HG03565 (cell line): ENCODE measurements at regions not wholly inside any gene's neighbourhood (a gene's known extent, or its start where the extent isn't known, plus 50 kb on each side); places are given as distances from the start of the nearest gene placed in this dataset.
"Not testable (repeated sequence)": the region's sequence is repeated elsewhere in the genome, so short reads cannot be mapped to it uniquely, and the experiment has no call there.

Experiments
- ATAC-seq: cut with Tn5 transposase; IDR thresholded peaks from one replicate; pipeline ENCODE4 v1.9.1; 2021; ENCODE audit warnings: mild to moderate bottlenecking, moderate library complexity; ENCODE audit not compliant: unreplicated experiment

DNA sequence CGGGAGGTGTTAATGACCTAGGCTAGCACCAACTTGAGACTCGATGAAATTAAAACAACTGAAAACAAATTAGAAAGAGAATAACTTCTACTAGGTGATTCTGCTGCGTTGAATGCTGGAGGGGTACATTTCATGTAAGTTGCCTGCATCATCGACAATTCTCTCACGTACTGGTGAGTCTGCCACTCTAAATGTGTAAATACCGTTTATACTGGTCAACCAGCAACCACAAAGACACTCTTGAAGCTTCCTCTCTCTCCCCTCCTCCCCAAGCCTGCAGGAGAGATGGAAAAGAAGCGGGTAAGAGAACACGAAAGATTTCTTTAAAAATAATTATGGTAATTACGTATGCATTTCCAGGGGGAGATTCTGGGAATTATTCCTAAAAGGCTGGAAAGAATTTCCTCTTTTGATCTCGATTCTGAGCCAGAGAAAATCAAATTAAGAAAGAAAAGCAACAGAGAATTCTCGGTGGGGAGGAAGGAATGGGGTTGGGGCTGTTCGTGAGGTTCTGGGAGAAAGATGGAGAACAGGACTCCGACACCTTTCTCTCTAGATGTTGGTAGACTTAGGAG is 68.6 kb upstream of the MRTFB start:
- ATAC-seq: no peak

DNA sequence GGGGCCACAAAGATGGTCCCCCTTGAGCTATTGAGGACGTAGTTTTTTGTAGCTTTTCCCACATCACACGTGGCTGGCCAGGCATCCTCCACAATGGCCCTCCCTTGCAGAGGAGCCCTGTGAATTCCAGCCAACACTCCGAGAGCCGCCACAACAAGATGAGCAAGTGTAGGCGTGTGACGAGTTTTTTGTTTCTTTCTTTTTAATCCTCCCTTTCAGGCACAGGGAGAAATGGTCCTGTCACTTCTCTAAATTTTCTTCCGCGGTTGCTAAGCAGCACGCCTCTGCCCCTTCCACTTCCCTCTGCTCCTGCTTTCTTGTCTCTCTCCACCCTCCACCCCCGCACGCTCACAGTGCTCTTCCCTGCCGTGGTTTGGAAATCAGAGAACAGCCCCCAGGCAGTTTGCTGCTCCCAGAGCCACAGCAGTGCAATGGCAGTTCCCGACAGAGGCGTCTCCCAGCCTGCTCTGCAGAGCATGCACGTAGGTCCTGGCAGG is 68.0 kb upstream of the MRTFB start:
- ATAC-seq: no peak

DNA sequence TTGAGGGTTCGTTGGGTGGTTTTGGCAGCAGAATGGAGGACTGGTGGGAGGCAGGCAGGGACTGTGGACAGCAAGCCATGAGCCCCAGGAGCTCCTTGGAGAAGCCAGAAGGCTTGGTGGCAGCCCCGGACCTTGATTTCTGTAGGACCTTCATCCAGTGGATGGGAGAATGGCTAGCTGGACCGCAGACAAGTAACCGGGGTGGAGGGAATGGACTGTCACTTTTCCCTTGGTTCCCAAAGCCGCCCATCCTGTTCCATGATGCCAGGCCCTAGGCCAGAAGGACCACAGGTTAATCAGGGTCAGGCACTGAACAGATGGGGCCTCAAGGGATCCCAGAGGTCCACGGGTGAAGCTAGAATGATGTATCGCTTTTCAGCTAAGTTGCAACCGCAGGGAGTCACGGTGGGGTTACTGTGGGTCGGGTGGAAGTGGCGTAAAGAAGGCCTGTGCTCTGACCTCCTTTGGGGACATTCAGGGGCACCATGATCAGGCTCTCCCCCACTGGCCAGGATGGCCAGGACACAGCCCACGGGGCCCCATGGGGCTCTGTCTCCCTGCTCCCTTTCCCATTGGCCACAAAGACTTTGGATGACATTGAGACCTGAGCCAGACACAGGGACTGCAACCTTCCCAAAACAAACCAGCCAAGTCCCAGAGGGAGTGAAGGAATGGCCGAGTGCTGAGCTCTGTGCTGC is 66.9 kb upstream of the MRTFB start:
- ATAC-seq: no peak

DNA sequence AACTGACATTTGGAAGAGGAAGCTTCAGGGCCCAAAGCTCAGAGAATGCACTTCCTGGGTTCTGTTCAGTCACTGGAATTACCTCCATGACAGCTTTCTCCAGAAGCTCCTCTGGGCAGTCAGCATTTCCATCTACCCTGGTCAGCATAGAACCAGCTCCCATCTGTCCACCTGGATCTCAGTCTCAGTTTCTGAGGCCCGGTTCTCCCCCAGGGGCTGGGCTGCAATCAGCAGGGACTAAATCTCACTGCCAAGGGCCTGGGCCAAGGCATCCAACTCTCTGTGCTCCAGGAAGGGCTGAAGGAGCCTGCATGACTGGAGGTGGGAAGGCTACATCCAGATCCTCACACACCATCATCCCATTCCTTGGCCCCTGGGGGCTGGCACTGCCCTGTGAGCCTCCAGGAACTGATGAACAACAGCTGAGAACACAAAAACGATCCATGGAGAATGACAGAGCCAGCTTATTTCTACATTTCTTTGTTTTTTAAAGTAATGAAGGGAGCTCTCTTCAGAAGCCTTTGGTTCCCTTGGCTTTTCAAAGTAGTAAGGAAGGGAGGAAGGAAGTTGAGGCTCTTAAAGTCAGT is 66.3 kb upstream of the MRTFB start:
- no peak for ATAC-seq

DNA sequence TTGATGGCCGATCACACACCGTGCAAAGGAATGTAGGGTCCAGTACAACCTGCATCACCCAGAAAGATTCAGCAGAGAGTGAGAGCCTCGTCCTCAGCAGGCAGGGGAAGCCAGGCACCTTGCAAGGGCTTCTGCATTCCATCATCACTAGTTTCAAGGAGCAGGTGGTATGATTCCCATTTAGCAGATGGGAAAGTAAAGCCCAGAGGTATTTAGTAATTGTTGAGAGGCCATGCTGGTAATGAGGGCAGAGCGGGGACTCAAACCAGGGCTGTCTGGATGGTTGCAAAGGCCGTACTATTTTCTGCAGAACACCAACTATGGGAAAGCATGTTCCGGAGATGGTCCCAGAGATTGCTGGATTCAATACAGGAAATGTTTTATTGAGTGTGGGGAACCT is 65.8 kb upstream of the MRTFB start:
- no peak for ATAC-seq

DNA sequence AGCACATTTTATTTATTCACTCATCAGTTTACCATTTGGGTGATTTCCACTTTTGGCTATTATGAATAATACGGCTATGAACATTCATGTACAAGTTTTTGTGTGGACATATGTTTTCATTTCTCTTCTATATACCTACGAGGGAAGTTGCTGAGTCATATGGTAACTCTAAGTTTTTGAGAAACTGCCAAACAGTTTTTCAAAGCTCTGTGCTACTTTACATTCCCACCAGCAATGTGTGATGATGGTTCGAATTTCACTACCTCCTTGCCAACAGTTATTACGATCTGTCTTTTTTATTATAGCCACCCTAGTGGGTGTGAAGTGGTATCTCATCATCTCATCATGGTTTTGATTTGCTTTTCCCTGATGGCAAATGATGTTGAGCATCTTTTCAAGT is 63.7 kb upstream of the MRTFB start:
- peak; percentile 59 for ATAC-seq

DNA sequence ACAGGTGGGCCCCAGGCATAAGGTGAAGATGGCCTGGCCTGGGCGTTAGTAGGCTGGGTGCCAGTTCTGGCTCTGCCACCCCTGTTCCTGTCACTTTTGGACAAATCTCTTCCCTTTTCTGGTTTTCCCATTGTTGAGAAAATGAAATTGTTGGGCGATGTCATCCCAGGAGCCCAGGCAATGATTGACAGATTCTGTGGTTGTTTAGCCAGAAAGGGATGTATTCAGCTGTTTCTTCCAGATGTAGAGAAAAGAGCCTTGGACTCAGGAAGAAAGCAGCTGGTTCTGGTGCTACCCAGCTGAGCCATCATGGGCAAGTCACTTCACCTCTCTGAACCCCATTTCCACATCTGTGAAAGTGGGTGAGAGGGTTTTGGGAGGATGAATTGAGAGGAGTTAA is 60.1 kb upstream of the MRTFB start:
- no peak for ATAC-seq

DNA sequence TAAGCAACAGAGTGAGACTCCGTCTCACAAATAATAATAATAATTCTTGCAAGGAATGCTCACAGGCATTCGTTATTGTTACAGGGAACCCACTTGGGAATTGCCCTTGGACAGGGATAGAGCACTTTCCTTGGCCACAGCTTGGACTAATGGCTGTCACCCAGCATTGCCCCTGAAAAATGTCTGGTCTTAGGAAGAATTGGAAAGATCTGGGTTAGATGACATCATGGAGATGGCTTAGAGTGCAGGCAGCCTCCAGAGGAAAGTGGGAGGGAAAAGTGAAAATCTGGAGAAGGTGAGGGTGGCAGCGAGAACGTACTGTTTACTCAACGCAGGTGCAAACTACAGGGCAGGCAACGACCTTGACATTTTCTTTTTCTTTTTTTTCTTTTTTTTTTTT is 59.3 kb upstream of the MRTFB start:
- ATAC-seq: no peak

DNA sequence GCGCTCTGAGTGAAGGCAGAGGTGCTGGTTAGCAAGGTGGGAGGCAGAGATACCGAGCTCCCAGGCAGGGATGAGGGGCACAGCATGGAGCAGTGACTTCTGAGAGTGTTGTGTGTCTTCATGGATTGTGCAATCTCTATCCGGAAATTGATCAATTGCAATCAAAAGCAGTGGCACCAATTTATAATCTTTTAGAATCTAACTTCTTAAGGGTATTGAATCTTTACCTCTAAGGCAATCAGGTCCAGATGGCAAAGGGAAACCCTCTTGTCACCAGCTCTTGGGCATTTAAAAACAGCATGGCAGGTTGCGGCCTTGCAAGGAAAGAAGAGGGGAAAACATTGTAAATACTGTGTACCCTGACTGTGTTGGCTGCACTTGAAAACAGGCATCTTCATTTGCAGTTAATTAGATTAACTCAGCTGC is 58.0 kb upstream of the MRTFB start:
- no peak for ATAC-seq

DNA sequence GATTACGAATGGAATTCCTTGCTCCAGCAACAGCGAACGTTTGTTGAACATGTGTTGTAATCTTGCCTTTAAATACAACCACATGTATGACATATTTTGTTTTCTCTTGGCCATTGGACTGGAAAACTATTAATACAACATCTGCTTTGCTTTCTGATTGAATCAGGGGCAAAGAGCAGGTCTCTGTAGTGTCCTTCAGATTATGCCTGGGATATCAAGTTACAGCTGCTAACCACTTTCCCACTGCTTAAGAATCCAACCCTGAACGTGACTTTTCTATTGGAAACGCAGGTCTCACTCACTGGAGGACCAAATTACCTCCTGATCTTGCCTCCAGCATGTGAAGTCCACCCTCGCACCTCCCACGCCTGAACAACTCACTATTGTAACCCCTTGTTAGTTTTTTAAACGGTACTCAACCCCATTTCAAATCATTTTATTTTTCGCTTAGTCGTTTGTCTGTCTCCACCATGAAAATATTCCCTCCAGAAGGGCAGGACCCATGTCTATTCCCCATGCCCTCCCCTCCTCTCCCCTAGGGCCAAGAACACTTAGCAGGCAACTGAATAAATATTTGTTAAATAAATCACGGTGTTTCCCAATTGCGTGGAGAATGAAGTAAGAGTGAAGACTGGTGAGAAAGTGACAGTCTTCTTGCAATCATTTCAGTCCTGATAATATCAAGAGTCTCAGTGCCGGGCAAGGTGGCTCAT is 57.4 kb upstream of the MRTFB start:
- no peak for ATAC-seq

DNA sequence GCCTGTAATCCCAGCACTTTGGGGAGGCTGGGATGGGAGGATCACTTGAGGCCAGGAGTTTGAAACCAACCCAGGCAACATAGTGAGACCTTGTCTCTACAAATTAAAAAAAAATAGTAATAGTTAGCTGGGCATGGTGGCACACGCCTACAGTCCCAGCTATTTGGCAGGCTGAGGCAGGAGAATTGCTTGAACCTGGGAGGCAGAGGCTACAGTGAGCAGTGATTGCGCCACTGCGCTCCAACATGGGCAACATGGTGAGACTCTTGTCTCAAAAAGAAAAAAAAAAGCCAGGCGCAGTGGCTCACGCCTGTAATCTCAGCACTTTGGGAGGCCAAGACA is 56.9 kb upstream of the MRTFB start:
- ATAC-seq: no peak

DNA sequence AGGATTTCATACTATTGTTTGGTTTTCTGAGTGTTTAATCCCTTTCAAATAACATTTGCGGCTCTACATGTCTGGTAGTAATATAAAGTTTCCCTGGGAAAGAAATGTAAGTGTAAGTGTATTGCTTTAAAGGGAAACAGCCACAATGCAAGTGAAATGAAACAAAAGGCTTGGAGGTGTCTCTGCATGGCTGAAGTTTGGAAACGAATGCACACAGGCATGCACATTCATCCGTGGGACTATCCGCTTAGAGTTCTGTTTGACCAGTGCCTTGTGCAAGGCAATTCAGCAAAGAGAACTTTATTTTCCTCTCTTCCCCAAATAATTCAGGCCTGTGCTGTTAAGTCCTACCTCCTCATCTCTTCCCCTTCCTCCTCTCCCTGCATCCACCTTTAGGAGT is 56.1 kb upstream of the MRTFB start:
- ATAC-seq: no peak

DNA sequence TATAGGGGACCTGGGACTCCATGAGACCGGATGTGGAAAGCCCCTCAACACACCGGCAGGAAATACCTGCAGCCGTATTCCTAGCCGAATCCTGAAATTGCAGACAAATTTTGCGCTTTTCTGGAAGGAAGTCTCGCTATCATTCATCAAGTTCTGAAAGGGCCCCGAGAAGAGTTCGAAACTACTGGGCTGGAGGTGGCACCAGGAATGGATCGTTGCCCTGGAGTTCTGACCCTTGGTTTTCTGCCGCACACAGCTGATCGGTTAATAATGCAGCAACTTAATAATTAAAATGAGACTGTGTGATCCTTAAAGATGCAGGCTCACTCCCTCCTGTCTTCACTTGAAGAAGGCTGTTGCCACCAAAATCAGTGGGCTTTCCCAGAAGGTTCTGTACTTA is 55.7 kb upstream of the MRTFB start:
- no peak for ATAC-seq

DNA sequence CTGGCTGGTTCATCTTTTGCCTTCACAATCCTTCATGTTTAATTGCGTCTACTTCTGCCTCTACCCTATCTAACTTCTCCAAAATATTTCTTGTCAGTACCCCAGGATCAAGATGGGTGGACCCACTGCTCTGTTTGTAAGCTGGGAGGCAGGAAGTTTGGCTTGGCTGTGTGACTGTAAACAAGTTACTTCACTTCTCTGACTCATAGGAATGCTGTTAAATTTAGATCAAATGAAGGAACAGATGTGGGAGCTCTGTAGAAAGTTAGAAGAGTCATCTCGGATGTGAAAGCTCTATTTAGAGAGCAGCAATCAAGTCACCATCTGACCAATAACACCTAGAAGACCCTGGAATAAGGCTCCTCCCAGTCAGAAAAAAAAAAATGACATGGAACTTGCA is 55.2 kb upstream of the MRTFB start:
- no peak for ATAC-seq

DNA sequence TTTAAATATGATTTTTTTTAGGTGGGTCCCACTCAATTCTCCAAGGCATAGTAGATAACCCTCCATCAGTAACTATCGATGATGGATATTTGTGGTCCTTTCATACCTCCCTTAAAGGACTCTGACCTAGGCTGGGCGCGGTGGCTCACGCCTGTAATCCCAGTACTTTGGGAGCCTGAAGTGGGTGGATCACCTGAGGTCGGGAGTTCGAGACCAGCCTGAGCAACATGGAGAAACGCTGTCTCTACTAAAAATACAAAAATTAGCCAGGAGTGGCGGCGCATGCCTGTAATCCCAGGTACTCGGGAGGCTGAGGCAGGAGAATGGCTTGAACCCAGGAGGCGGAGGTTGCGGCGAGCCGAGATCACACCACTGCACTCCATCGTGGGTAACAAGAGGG is 54.8 kb upstream of the MRTFB start:
- ATAC-seq: not testable (repeated sequence)

DNA sequence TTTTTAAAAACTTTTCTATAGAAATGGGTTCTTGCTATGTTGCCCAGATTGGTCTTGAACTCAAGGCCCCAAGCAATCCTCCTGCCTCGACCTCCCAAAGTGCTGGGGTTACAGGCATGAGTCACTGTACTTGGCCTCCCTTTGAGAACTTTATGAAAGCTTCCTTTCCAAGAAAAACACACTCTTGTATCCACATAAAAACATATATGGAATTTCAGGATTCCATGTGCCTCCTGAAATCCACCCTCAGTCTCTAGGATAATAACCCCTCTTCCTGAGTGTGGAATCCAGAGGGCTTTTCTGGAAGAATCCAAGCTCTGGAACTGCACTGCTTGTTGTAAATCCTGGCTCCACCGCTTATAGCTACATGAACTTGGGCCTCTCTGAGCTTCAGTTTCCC is 53.2 kb upstream of the MRTFB start:
- ATAC-seq: no peak

DNA sequence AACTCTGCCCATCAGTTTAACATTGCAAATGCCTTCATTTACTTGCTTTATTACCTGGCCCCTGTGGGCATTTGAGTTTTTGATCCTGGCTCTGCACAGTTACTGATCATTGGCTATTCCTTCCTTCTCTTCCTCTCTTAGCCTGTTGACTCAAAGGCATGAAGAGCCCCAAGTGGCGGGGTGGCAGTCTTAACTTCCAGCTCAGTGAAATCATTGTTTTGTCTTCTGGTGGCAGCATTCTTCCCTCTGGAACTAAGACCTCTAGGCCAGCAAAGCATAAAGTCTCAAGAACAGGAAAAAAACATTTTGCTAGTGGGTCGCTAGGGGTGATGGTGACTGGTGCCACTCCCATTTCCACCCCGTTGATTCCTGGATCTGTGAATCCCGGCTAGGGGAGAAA is 52.3 kb upstream of the MRTFB start:
- ATAC-seq: no peak

DNA sequence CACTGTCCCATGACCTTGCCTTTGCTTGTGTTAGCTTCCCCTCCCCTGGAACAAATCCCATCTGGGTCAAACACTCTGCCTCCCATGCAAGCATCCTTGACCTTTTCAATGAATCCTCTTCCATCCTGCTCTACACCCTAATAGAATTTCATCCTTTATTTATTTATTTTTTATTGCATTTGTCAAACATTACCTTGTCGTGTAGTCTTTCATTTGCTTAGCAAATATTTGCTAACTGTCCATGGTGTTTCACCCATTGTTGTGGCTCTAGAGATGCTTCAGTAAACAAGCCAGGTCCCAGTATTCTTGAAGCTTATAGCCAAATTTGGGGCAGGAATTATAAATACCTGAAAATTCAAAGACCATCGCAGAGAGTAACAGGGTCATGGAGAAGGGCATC is 51.0 kb upstream of the MRTFB start:
- ATAC-seq: no peak
